Suprapubic skin (tissue), 4 donors: ENCODE measurements at regions not wholly inside any gene's neighbourhood (a gene's known extent, or its start where the extent isn't known, plus 50 kb on each side); places are given as distances from the start of the nearest gene placed in this dataset.

Source experiments
- POLR2A ChIP-seq, 2 donors: fragments of 450-650 bp; IDR thresholded peaks; one replicate each; pipeline ENCODE4 v1.6.1; 2017; ENCODE audit warnings: antibody characterized with exemption in 2 of 2, mild to moderate bottlenecking in 2 of 2, moderate library complexity in 2 of 2
- POLR2AphosphoS5 ChIP-seq, 3 donors: sonication (generic); formaldehyde crosslinking; IDR thresholded peaks; one replicate each; pipeline ENCODE4 v1.6.1; 2017; ENCODE audit warnings: antibody characterized with exemption in 3 of 3
- TF ChIP-seq, protein P1 (sequence below), 2 donors: fragments of 200-600 bp in 1 of 2; fragments of 450-650 bp in 1 of 2; sonication (generic) in 1 of 2; IDR thresholded peaks; one replicate each; pipeline ENCODE4 v1.5.1; 2016 to 2019; ENCODE audit warnings: antibody characterized with exemption in 2 of 2, mild to moderate bottlenecking in 1 of 2, moderate library complexity in 1 of 2

DNA sequence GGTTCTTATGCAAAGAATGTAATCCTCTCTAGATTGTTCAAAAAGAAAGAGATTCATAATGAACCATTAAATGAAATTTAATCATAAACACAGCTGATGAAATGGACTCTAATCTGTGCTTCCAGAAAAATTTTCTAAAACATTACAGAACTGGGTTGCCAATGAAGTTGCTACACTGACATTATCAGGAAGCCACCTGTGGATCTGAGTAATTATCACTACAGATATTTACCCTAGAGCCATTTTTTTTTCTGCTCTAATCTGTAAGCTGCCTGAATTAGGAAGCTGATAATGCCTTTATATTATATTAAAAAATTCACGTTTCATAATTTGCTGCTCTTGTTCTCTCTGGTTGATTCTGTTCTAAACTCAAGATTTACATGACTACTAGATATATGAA, 380.1 kb downstream of the GRIA2 start:
- TF ChIP-seq, protein P1, sequence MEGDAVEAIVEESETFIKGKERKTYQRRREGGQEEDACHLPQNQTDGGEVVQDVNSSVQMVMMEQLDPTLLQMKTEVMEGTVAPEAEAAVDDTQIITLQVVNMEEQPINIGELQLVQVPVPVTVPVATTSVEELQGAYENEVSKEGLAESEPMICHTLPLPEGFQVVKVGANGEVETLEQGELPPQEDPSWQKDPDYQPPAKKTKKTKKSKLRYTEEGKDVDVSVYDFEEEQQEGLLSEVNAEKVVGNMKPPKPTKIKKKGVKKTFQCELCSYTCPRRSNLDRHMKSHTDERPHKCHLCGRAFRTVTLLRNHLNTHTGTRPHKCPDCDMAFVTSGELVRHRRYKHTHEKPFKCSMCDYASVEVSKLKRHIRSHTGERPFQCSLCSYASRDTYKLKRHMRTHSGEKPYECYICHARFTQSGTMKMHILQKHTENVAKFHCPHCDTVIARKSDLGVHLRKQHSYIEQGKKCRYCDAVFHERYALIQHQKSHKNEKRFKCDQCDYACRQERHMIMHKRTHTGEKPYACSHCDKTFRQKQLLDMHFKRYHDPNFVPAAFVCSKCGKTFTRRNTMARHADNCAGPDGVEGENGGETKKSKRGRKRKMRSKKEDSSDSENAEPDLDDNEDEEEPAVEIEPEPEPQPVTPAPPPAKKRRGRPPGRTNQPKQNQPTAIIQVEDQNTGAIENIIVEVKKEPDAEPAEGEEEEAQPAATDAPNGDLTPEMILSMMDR (IDR thresholded peaks at IDR 0.05) = no peak
- TF ChIP-seq POLR2AphosphoS5 (IDR thresholded peaks at IDR 0.05) (no peak), POLR2A (IDR thresholded peaks at IDR 0.05) (no peak)
